HCT116 (cell line): ENCODE measurements at regions not wholly inside any gene's neighbourhood (a gene's known extent, or its start where the extent isn't known, plus 50 kb on each side); places are given as distances from the start of the nearest gene placed in this dataset.

Source experiments
- ATAC-seq: fragments of 200-7000 bp; cut with Tn5 transposase; 2 replicates; pipeline ENCODE4 v1.9.1; 2020; ENCODE audit warnings: mild to moderate bottlenecking, moderate library complexity
- BruUV-seq: library from RNA; stranded (reverse); fragments of 400-500 nt; replicated peaks from 2 replicates; lab custom pipeline; 2021; lab: Mats Ljungman, UMichigan
- CTCF ChIA-PET: fragments of 300-600 bp; sonication (Branson Sonifier 250); formaldehyde crosslinking; loops from one replicate; lab custom pipeline; 2021; ENCODE audit warnings: antibody characterized with exemption; lab: Charles Lee
- POLR2A ChIA-PET: fragments of 300-600, 350-600 bp; sonication (Branson Sonifier 250); formaldehyde crosslinking; loops from one replicate; lab custom pipeline; 2021; ENCODE audit warnings: antibody characterized with exemption; lab: Charles Lee
- RAD21 ChIA-PET, 2 experiments: fragments of 300-600 bp; sonication (Branson Sonifier 250); formaldehyde crosslinking; loops; one replicate each; lab custom pipeline; 2023; ENCODE audit warnings: low total read pairs in 2 of 2; ENCODE audit not compliant: uncharacterized antibody in 2 of 2, unreplicated experiment in 2 of 2, low non-redundant PET in 1 of 2; lab: Charles Lee
- DNase-seq: peaks from one replicate; pipeline ENCODE4 v3.0.0-alpha.2; 2010; ENCODE audit warnings: low read depth, low spot score
- H2AFZ ChIP-seq: fragments of 200-600 bp; shearing (Covaris generic), sonication (generic); 2 replicates; pipeline ENCODE4 v1.6.1; 2017; ENCODE audit warnings: low read depth, mixed run types, mixed read lengths, antibody characterized with exemption, low read length; ENCODE audit not compliant: poor library complexity, severe bottlenecking
- H3K27ac ChIP-seq: 2 replicates; pipeline ENCODE4 v1.5.1; 2012; ENCODE audit warnings: low read depth, low read length
- H3K27me3 ChIP-seq: fragments of 200-600 bp; sonication (generic); 2 replicates; pipeline ENCODE4 v1.6.1; 2016; ENCODE audit warnings: mixed run types, low read length, mixed read lengths; ENCODE audit not compliant: insufficient read depth
- H3K36me3 ChIP-seq, 2 experiments: fragments of 200-500 bp in 1 of 2; fragments of 200-600 bp in 1 of 2; sonication (Bioruptor generic) in 1 of 2; sonication (generic) in 1 of 2; 2 replicates each; pipeline versions ENCODE4 v1.5.1 to v1.6.1; 2014 to 2016; ENCODE audit warnings: low read length in 2 of 2, inconsistent platforms in 1 of 2, mixed read lengths in 1 of 2, mixed run types in 1 of 2; ENCODE audit not compliant: insufficient read depth in 2 of 2, control insufficient read depth in 1 of 2
- H3K4me1 ChIP-seq, 2 experiments: fragments of 200-600 bp in 1 of 2; sonication (generic) in 1 of 2; 2 replicates each; pipeline versions ENCODE4 v1.5.1 to v1.6.1; 2012 to 2017; ENCODE audit warnings: low read length in 2 of 2, inconsistent platforms in 1 of 2, mild to moderate bottlenecking in 1 of 2, mixed read lengths in 1 of 2, mixed run types in 1 of 2, moderate library complexity in 1 of 2; ENCODE audit not compliant: insufficient read depth in 2 of 2, control insufficient read depth in 1 of 2
- H3K4me2 ChIP-seq: fragments of 200-600 bp; sonication (generic); 2 replicates; pipeline ENCODE4 v1.6.1; 2017; ENCODE audit warnings: mixed run types, low read length, mixed read lengths
- H3K4me3 ChIP-seq, 2 experiments: fragments of 200-600 bp in 1 of 2; sonication (generic) in 1 of 2; replicated peaks in 1 of 2; 2 replicates each; pipeline ENCODE4 v1.5.1; 2011 to 2016; ENCODE audit warnings: low read length in 2 of 2, control low read depth in 1 of 2, low read depth in 1 of 2, mild to moderate bottlenecking in 1 of 2, mixed read lengths in 1 of 2, mixed run types in 1 of 2
- H3K79me2 ChIP-seq: fragments of 200-600 bp; sonication (generic); 2 replicates; pipeline ENCODE4 v1.6.1; 2017; ENCODE audit warnings: mild to moderate bottlenecking, mixed run types, low read length, moderate library complexity, mixed read lengths; ENCODE audit not compliant: insufficient read depth
- H3K9ac ChIP-seq: fragments of 200-600 bp; sonication (generic); 2 replicates; pipeline ENCODE4 v1.6.1; 2016; ENCODE audit warnings: low read length, mixed read lengths
- H3K9me2 ChIP-seq: fragments of 200-600 bp; sonication (generic), shearing (Covaris generic); 2 replicates; pipeline ENCODE4 v1.6.1; 2017; ENCODE audit warnings: mixed run types, mild to moderate bottlenecking, moderate library complexity; ENCODE audit not compliant: insufficient read depth
- H3K9me3 ChIP-seq, 2 experiments: fragments of 200-500 bp in 1 of 2; fragments of 200-600 bp in 1 of 2; sonication (Bioruptor generic) in 1 of 2; sonication (generic) in 1 of 2; 2 replicates each; pipeline ENCODE4 v1.6.1; 2014 to 2017; ENCODE audit warnings: low read length in 2 of 2, mixed read lengths in 2 of 2, inconsistent platforms in 1 of 2, low read depth in 1 of 2, mild to moderate bottlenecking in 1 of 2, mixed run types in 1 of 2, moderate library complexity in 1 of 2; ENCODE audit not compliant: control insufficient read depth in 1 of 2, insufficient read depth in 1 of 2
- H4K20me1 ChIP-seq: fragments of 200-600 bp; sonication (generic), shearing (Covaris generic); 2 replicates; pipeline ENCODE4 v1.6.1; 2017; ENCODE audit warnings: mixed run types, mild to moderate bottlenecking, moderate library complexity; ENCODE audit not compliant: insufficient read depth
- CEBPB ChIP-seq: IDR thresholded peaks from 2 replicates; pipeline ENCODE4 v1.6.1; 2012; ENCODE audit warnings: low read depth
- EGR1 ChIP-seq: IDR thresholded peaks from 2 replicates; pipeline ENCODE4 v1.6.1; 2012; ENCODE audit warnings: low read depth
- EZH2 ChIP-seq: fragments of 200-600 bp; sonication (generic); IDR thresholded peaks from 2 replicates; pipeline ENCODE4 v1.6.1; 2017; ENCODE audit warnings: antibody characterized with exemption, mixed run types
- FOSL1 ChIP-seq: IDR thresholded peaks from 2 replicates; pipeline ENCODE4 v1.6.1; 2012; ENCODE audit warnings: low read depth
- POLR2A ChIP-seq: IDR thresholded peaks from 2 replicates; pipeline ENCODE4 v1.7.0; 2011; ENCODE audit warnings: borderline replicate concordance; ENCODE audit not compliant: insufficient read depth, insufficient read length; ENCODE audit errors: extremely low read depth
- POLR2AphosphoS5 ChIP-seq: IDR thresholded peaks from 2 replicates; pipeline ENCODE4 v1.6.1; 2011; ENCODE audit warnings: mild to moderate bottlenecking, low read depth, low read length, moderate library complexity
- RAD21 ChIP-seq: IDR thresholded peaks from 2 replicates; pipeline ENCODE4 v1.6.1; 2012; ENCODE audit warnings: low read depth, mild to moderate bottlenecking
- SIN3A ChIP-seq: IDR thresholded peaks from 2 replicates; pipeline ENCODE4 v1.6.1; 2012; ENCODE audit warnings: low read depth
- SRF ChIP-seq: IDR thresholded peaks from 2 replicates; pipeline ENCODE4 v1.6.1; 2012; ENCODE audit warnings: low read depth
- YY1 ChIP-seq: IDR thresholded peaks from 2 replicates; pipeline ENCODE4 v1.6.1; 2011; ENCODE audit warnings: low read length, low read depth, moderate library complexity, mild to moderate bottlenecking; ENCODE audit not compliant: insufficient replicate concordance; ENCODE audit errors: extremely low read depth
- ZFX ChIP-seq: fragments of 450-650 bp; IDR thresholded peaks from 2 replicates; pipeline ENCODE4 v1.6.1; 2017
- ZNF274 ChIP-seq: fragments of 200-500 bp; sonication (Bioruptor generic); IDR thresholded peaks from 2 replicates; pipeline ENCODE4 v1.6.1; 2014; ENCODE audit warnings: mild to moderate bottlenecking, low read depth, low read length, inconsistent platforms
- intact Hi-C: fragments of 100-400 bp; cut with micrococcal nuclease; formaldehyde crosslinking; loops from 2 replicates; pipeline ENCODE4 v1.10.0; 2022
- TF ChIP-seq, protein P1 (sequence below), 3 experiments: fragments of 200-600 bp in 1 of 3; sonication (generic) in 1 of 3; IDR thresholded peaks in 2 of 3; conservative IDR thresholded peaks in 1 of 3; 2 replicates each; pipeline ENCODE4 v1.5.1; 2012 to 2017; ENCODE audit warnings: low read depth in 2 of 3, low read length in 2 of 3, antibody characterized with exemption in 1 of 3, borderline replicate concordance in 1 of 3, control low read depth in 1 of 3, mild to moderate bottlenecking in 1 of 3, mixed read lengths in 1 of 3, mixed run types in 1 of 3, moderate library complexity in 1 of 3; ENCODE audit not compliant: insufficient read depth in 1 of 3
- TF ChIP-seq, protein P2 (sequence below): IDR thresholded peaks from 2 replicates; pipeline ENCODE4 v1.6.1; 2012
- TF ChIP-seq, protein P3 (sequence below): IDR thresholded peaks from 2 replicates; pipeline ENCODE4 v1.6.1; 2012; ENCODE audit warnings: low read depth
- TF ChIP-seq, protein P4 (sequence below): IDR thresholded peaks from 2 replicates; pipeline ENCODE4 v1.6.1; 2012

DNA sequence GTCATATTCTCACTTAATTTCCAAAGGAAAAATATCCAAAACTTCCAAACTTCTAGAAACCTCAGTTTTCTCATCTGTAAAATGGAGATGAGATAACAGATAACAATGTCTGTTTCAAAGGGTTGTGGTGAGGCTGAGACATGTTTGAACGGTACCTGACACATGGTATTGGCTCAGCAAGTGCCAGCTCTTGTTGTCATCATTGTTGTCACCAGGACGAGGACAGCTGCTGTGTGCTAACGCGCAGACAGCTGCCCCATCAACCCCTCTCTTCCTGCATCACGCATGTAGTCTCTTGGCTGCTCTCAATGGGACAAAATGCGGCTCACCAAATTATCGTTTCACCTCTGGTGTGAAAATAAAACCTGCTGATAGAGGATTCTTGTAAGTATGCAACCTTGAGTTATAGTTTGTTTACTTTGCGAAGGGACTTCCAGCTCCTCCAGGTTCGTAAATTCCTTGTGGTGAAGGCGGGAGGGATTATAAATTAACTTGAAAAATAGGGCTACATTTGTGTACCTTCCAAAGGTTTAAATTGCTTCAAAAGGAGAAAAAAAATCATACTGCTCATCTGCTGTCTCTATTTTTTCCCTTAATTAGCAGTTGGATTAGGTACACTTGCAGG lies 605.4 kb downstream of the BCL11A start:
- Histone ChIP-seq H4K20me1 (no peaks in the 10 kb centered on the region), H2AFZ (no peak overlapping the region), H3K4me3 (no peak overlapping the region), H3K4me2 (no peak overlapping the region), H3K9ac (no peak overlapping the region), H3K79me2 (no peaks in the 10 kb centered on the region), H3K9me3 (no peaks in the 10 kb centered on the region), H3K4me1 (no peaks in the 10 kb centered on the region), H3K27ac (no peak overlapping the region), H3K36me3 (no peaks in the 10 kb centered on the region), H3K9me2 (no peaks in the 10 kb centered on the region), H3K27me3 (no peaks in the 10 kb centered on the region)
- CTCF ChIA-PET: no interaction called here
- intact Hi-C loops: no loop called here
- DNase-seq (no peak), ATAC-seq (no peak)
- RAD21 ChIA-PET: no interaction called here
- TF ChIP-seq CEBPB: no peak
- TF ChIP-seq RAD21: no peak
- TF ChIP-seq YY1: no peak
- POLR2A ChIA-PET: no interaction called here
- no TSS peak for BruUV-seq

DNA sequence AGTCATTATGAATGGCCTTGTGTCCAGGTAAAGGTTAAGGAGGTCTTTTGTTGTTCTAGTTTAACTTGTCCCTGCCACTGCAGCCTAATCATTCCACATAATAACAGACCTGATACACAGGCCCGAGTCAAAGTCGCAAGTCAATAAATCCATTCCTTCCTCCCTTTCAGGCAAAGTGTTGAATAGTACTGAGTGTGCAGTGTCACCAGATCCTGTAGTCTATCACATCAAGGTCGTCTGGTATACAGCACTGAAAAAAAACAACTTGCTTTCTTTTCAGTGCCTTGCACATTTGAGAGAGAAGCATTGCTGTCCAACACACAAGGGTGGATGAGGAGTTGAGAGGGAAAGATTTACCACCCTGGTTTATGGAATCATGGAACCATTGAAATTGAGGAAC lies 606.2 kb downstream of the BCL11A start:
- CTCF ChIA-PET: no interaction called here
- TF ChIP-seq SIN3A (no peak), CEBPB (no peak), RAD21 (no peak), POLR2A (no peak), ZFX (no peak), EGR1 (no peak), POLR2AphosphoS5 (no peak), SRF (no peak), FOSL1 (no peak), ZNF274 (no peak), EZH2 (no peak)
- TF ChIP-seq, protein P1, sequence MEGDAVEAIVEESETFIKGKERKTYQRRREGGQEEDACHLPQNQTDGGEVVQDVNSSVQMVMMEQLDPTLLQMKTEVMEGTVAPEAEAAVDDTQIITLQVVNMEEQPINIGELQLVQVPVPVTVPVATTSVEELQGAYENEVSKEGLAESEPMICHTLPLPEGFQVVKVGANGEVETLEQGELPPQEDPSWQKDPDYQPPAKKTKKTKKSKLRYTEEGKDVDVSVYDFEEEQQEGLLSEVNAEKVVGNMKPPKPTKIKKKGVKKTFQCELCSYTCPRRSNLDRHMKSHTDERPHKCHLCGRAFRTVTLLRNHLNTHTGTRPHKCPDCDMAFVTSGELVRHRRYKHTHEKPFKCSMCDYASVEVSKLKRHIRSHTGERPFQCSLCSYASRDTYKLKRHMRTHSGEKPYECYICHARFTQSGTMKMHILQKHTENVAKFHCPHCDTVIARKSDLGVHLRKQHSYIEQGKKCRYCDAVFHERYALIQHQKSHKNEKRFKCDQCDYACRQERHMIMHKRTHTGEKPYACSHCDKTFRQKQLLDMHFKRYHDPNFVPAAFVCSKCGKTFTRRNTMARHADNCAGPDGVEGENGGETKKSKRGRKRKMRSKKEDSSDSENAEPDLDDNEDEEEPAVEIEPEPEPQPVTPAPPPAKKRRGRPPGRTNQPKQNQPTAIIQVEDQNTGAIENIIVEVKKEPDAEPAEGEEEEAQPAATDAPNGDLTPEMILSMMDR (IDR thresholded peaks at IDR 0.05 in 2 of 3, conservative IDR thresholded peaks at IDR 0.05 in 1 of 3; ENCODE audit: borderline replicate concordance in 1 of 3, insufficient read depth in 1 of 3, low read depth in 2 of 3, low read length in 2 of 3): no peak
- TF ChIP-seq, protein P2, sequence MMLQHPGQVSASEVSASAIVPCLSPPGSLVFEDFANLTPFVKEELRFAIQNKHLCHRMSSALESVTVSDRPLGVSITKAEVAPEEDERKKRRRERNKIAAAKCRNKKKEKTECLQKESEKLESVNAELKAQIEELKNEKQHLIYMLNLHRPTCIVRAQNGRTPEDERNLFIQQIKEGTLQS: no peak
- TF ChIP-seq, protein P3, sequence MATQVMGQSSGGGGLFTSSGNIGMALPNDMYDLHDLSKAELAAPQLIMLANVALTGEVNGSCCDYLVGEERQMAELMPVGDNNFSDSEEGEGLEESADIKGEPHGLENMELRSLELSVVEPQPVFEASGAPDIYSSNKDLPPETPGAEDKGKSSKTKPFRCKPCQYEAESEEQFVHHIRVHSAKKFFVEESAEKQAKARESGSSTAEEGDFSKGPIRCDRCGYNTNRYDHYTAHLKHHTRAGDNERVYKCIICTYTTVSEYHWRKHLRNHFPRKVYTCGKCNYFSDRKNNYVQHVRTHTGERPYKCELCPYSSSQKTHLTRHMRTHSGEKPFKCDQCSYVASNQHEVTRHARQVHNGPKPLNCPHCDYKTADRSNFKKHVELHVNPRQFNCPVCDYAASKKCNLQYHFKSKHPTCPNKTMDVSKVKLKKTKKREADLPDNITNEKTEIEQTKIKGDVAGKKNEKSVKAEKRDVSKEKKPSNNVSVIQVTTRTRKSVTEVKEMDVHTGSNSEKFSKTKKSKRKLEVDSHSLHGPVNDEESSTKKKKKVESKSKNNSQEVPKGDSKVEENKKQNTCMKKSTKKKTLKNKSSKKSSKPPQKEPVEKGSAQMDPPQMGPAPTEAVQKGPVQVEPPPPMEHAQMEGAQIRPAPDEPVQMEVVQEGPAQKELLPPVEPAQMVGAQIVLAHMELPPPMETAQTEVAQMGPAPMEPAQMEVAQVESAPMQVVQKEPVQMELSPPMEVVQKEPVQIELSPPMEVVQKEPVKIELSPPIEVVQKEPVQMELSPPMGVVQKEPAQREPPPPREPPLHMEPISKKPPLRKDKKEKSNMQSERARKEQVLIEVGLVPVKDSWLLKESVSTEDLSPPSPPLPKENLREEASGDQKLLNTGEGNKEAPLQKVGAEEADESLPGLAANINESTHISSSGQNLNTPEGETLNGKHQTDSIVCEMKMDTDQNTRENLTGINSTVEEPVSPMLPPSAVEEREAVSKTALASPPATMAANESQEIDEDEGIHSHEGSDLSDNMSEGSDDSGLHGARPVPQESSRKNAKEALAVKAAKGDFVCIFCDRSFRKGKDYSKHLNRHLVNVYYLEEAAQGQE: no peak
- TF ChIP-seq, protein P4, sequence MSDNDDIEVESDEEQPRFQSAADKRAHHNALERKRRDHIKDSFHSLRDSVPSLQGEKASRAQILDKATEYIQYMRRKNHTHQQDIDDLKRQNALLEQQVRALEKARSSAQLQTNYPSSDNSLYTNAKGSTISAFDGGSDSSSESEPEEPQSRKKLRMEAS: no peak

More for the DNA sequence above, 606.2 kb downstream of the BCL11A start:
- Histone ChIP-seq H3K4me2 (no peak overlapping the region), H3K4me1 (no peaks in the 10 kb centered on the region), H4K20me1 (no peaks in the 10 kb centered on the region), H3K9me3 (no peaks in the 10 kb centered on the region), H3K27me3 (no peaks in the 10 kb centered on the region), H3K27ac (no peak overlapping the region), H3K79me2 (no peaks in the 10 kb centered on the region), H3K9me2 (no peaks in the 10 kb centered on the region), H3K36me3 (no peaks in the 10 kb centered on the region), H3K9ac (no peak overlapping the region), H2AFZ (no peak overlapping the region), H3K4me3 (no peak overlapping the region)
- DNase-seq (no peak), ATAC-seq (no peak)
- ChIA-PET POLR2A (no interaction called here), RAD21 (no interaction called here)
- no TSS peak for BruUV-seq
- intact Hi-C loops: no loop called here
